B cell (primary cell): ENCODE measurements at regions not wholly inside any gene's neighbourhood (a gene's known extent, or its start where the extent isn't known, plus 50 kb on each side); places are given as distances from the start of the nearest gene placed in this dataset.

Experiments
- ATAC-seq: fragments of 200-7000 bp; cut with Tn5 transposase; one replicate; pipeline ENCODE4 v1.10.0; 2021; ENCODE audit warnings: low read depth, mild to moderate bottlenecking, moderate number of reproducible peaks, moderate library complexity
- CTCF ChIA-PET: fragments of 350-600 bp; sonication (Branson Sonifier 250); formaldehyde crosslinking; loops from one replicate; lab custom pipeline; 2021; ENCODE audit warnings: antibody characterized with exemption, inconsistent platforms; lab: Charles Lee
- POLR2A ChIA-PET: fragments of 350-600 bp; sonication (Branson Sonifier 250); formaldehyde crosslinking; loops from one replicate; lab custom pipeline; 2021; ENCODE audit warnings: antibody characterized with exemption; lab: Charles Lee
- DNase-seq: peaks from one replicate; pipeline ENCODE4 v3.0.0; 2013
- H2AFZ ChIP-seq: 2 replicates; pipeline ENCODE4 v1.6.1; 2012; ENCODE audit warnings: mild to moderate bottlenecking, low read depth, low read length; ENCODE audit not compliant: insufficient read depth, poor library complexity, severe bottlenecking
- H3K27ac ChIP-seq, 2 donors: 1 replicate in 1 of 2; 2 replicates in 1 of 2; pipeline ENCODE4 v1.5.1; 2012 to 2013; ENCODE audit warnings: low read length in 2 of 2, mild to moderate bottlenecking in 2 of 2, moderate library complexity in 1 of 2
- H3K27me3 ChIP-seq, 4 experiments: fragments of 200-600 bp in 1 of 4; sonication (generic) in 1 of 4; replicated peaks in 1 of 4; 1 replicate in 2 of 4; 2 replicates in 2 of 4; pipeline versions ENCODE4 v1.6.1 to v1.7.0; 2013 to 2016; ENCODE audit warnings: low read length in 3 of 4, mild to moderate bottlenecking in 2 of 4, mixed read lengths in 1 of 4, moderate library complexity in 1 of 4; ENCODE audit not compliant: insufficient read depth in 4 of 4, control insufficient read depth in 3 of 4; ENCODE audit errors: control extremely low read depth in 1 of 4
- H3K36me3 ChIP-seq, 2 experiments: replicated peaks in 1 of 2; 1 replicate in 1 of 2; 2 replicates in 1 of 2; pipeline versions ENCODE4 v1.6.1 to v1.7.1; 2013; ENCODE audit warnings: low read length in 1 of 2; ENCODE audit not compliant: insufficient read depth in 2 of 2, control insufficient read depth in 1 of 2; ENCODE audit errors: control extremely low read depth in 1 of 2, extremely low read depth in 1 of 2
- H3K4me1 ChIP-seq, 2 donors: fragments of 200-600 bp in 1 of 2; sonication (generic) in 1 of 2; 1 replicate in 1 of 2; 2 replicates in 1 of 2; pipeline versions ENCODE4 v1.5.1 to v1.6.1; 2013 to 2017; ENCODE audit warnings: low read length in 2 of 2; ENCODE audit not compliant: control insufficient read depth in 2 of 2, insufficient read depth in 2 of 2
- H3K4me2 ChIP-seq: replicated peaks from 2 replicates; pipeline ENCODE3; 2012; ENCODE audit warnings: mild to moderate bottlenecking, low read depth, low read length; ENCODE audit not compliant: poor library complexity, severe bottlenecking
- H3K4me3 ChIP-seq, 5 experiments: fragments of 200-600 bp in 1 of 5; sonication (generic) in 1 of 5; 1 replicate in 3 of 5; 2 replicates in 2 of 5; pipeline versions ENCODE4 v1.5.1 to v1.7.0; 2011 to 2016; ENCODE audit warnings: low read length in 4 of 5, mild to moderate bottlenecking in 4 of 5, low read depth in 2 of 5, control low read depth in 1 of 5, moderate library complexity in 1 of 5; ENCODE audit not compliant: insufficient read depth in 1 of 5; ENCODE audit errors: control extremely low read depth in 1 of 5, extremely low read depth in 1 of 5
- H3K79me2 ChIP-seq: fragments of 200-600 bp; sonication (generic); one replicate; pipeline ENCODE4 v1.6.0; 2016; ENCODE audit warnings: low read length; ENCODE audit not compliant: control insufficient read depth, insufficient read depth
- H3K9ac ChIP-seq: fragments of 200-600 bp; sonication (generic); 2 replicates; pipeline ENCODE4 v1.6.1; 2017; ENCODE audit warnings: mild to moderate bottlenecking, low read length, moderate library complexity
- H3K9me3 ChIP-seq, 3 donors: one replicate each; pipeline versions ENCODE4 v1.6.1 to v1.7.1; 2013; ENCODE audit warnings: low read length in 2 of 3; ENCODE audit not compliant: control insufficient read depth in 2 of 3, insufficient read depth in 1 of 3; ENCODE audit errors: control extremely low read depth in 1 of 3
- H4K20me1 ChIP-seq: 2 replicates; pipeline ENCODE4 v1.6.0; 2012; ENCODE audit warnings: mild to moderate bottlenecking, low read length; ENCODE audit not compliant: insufficient read depth, control insufficient read depth, poor library complexity, severe bottlenecking
- H3K27ac Mint-ChIP-seq: one replicate; pipeline ENCODE4 v1.8.0; 2021; ENCODE audit warnings: mixed read lengths
- H3K27me3 Mint-ChIP-seq: one replicate; pipeline ENCODE4 v1.8.0; 2021; ENCODE audit warnings: mixed read lengths
- H3K4me1 Mint-ChIP-seq: one replicate; pipeline ENCODE4 v1.8.0; 2021; ENCODE audit warnings: mixed read lengths
- H3K4me3 Mint-ChIP-seq: one replicate; pipeline ENCODE4 v1.8.0; 2021; ENCODE audit warnings: mixed read lengths
- H3K9me3 Mint-ChIP-seq: one replicate; pipeline ENCODE4 v1.8.0; 2022; ENCODE audit warnings: mixed read lengths; ENCODE audit not compliant: insufficient read depth
- CTCF ChIP-seq: fragments of 200-600 bp; IDR thresholded peaks from one replicate; pipeline ENCODE4 v1.8.0; 2022; ENCODE audit warnings: antibody characterized with exemption, mild to moderate bottlenecking
- EZH2 ChIP-seq: IDR thresholded peaks from 2 replicates; pipeline ENCODE4 v1.6.1; 2012; ENCODE audit warnings: borderline replicate concordance, low read depth, mild to moderate bottlenecking, moderate library complexity, low read length; ENCODE audit not compliant: insufficient read depth, poor library complexity, severe bottlenecking
- WGBS: methylation state at CpG from one replicate; pipeline ENCODE4 v1.1.5; 2013; ENCODE audit warnings: missing lambda C conversion rate; ENCODE audit not compliant: insufficient coverage; 5-methylcytosine and 5-hydroxymethylcytosine counted together
- intact Hi-C: fragments of 100-400 bp; cut with micrococcal nuclease; formaldehyde crosslinking; loops from one replicate; pipeline ENCODE4 v1.10.0; 2022

- no peak overlapping the region for H3K4me3 Mint-ChIP-seq
- H3K9ac ChIP-seq = no peak overlapping the region
- DNase-seq (no peak), ATAC-seq (no peak)
- no peak overlapping the region for H3K27ac Mint-ChIP-seq
- no peak overlapping the region for H2AFZ ChIP-seq
- H3K4me1 ChIP-seq = no peaks in the 10 kb centered on the region
- H3K27me3 ChIP-seq = no peaks in the 10 kb centered on the region
- no peaks in the 10 kb centered on the region for H3K79me2 ChIP-seq
- H3K9me3 ChIP-seq = no peaks in the 10 kb centered on the region
- ChIA-PET POLR2A (no interaction called here), CTCF (no interaction called here)
- H3K4me1 Mint-ChIP-seq = no peaks in the 10 kb centered on the region
- H3K27me3 Mint-ChIP-seq = no peaks in the 10 kb centered on the region
- H3K36me3 ChIP-seq = no peaks in the 10 kb centered on the region
- no peaks in the 10 kb centered on the region for H4K20me1 ChIP-seq
- no peak overlapping the region for H3K4me2 ChIP-seq
- no peaks in the 10 kb centered on the region for H3K9me3 Mint-ChIP-seq
- intact Hi-C loops = no loop called here
- H3K27ac ChIP-seq = no peak overlapping the region
- no peak overlapping the region for H3K4me3 ChIP-seq
- TF ChIP-seq CTCF = no peak
- TF ChIP-seq EZH2 = no peak
Measured at GRCh38 chr3:181362378-181362777, 349.3 kb upstream of the SOX2 start.

DNA sequence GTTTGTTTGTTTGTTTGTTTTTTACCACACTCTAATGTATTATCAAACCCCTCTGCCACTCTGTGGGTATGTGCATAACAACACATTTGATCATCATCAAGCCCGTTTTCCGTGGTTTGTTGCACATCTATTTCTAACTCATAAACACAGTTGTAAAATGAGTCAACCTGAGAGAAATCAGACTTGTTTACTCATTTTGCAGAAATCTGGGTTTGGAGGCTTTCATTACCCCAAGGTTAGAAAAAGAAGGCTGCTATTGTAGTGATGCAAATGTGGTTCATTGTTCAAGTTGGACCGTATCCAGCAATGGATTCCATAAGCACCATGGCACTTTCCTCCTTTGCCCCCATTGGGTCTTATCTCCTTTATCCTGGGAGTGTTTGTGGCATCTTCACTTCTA lies 353.2 kb upstream of the SOX2 start:
- ATAC-seq = no peak

More for the DNA sequence above, 353.2 kb upstream of the SOX2 start:
- Histone ChIP-seq H3K27me3 (no peaks in the 10 kb centered on the region), H3K4me1 (no peaks in the 10 kb centered on the region), H3K79me2 (no peaks in the 10 kb centered on the region), H4K20me1 (no peaks in the 10 kb centered on the region), H3K36me3 (no peaks in the 10 kb centered on the region), H3K9me3 (no peaks in the 10 kb centered on the region), H3K4me2 (no peak overlapping the region), H3K27ac (no peak overlapping the region), H3K9ac (no peak overlapping the region), H2AFZ (no peak overlapping the region), H3K4me3 (no peak overlapping the region)
- no peaks in the 10 kb centered on the region for H3K27me3 Mint-ChIP-seq
- WGBS = 67% methylated on average over 2 of the region's 3 CpGs
- no peaks in the 10 kb centered on the region for H3K9me3 Mint-ChIP-seq
- intact Hi-C loops = no loop called here
- no peak for TF ChIP-seq EZH2
- no peak for TF ChIP-seq CTCF
- no peaks in the 10 kb centered on the region for H3K4me1 Mint-ChIP-seq
- ChIA-PET POLR2A (no interaction called here), CTCF (no interaction called here)
- H3K27ac Mint-ChIP-seq = no peak overlapping the region
- DNase-seq = no peak
- no peak overlapping the region for H3K4me3 Mint-ChIP-seq
